Inflammatory macrophage (primary cell): ENCODE measurements at regions not wholly inside any gene's neighbourhood (a gene's known extent, or its start where the extent isn't known, plus 50 kb on each side); places are given as distances from the start of the nearest gene placed in this dataset.
"Not testable (repeated sequence)": the region's sequence is repeated elsewhere in the genome, so short reads cannot be mapped to it uniquely, and the experiment has no call there.

ENCODE experiments used
- DNase-seq, 2 donors: peaks; one replicate each; pipeline ENCODE4 v3.0.0-alpha.2; 2020 to 2022

DNA sequence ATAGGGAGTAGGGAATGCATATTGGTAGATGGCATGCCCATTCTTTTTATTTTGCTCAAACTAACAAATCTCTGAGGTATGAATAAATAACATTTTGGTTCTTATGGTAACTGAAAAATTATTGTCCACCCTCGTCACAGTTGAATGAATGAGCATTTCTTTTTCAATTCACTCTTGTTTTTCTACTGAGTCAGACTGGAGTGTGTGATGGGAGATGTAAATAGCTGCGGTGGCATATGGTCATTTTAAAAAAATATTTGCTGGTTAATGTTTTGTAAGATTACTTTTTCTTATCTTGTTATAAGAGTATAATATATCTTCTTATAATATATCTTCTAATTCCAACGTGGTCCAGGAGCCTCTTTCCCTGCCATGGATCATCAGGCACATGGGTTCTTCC is 586.5 kb downstream of the SLITRK5 start:
- no peak for DNase-seq

GRCh38 chr13:88263808-88264207 is 592.6 kb downstream of the SLITRK5 start:
- no peak for DNase-seq

GRCh38 chr13:88281841-88282240 is 610.7 kb downstream of the SLITRK5 start:
- no peak for DNase-seq

DNA sequence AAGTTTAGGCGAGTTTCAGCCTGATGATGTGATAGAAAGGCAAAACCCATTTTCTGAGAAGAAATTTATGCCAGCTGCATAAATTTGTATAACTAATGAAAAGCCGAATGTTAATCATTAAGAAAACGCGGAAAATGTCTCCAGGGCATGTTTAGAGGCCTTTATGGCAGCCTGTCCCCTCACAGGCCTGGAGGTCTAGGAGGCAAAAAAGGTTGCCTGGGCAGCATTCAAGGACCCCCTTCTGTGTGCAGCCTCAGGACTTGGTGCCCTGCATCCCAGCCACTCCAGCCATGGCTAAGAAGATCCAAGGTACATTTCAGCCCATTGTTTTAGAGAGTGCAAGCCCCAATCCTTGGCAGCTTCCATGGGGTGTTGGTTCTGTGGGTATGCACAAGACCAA is 614.2 kb downstream of the SLITRK5 start:
- no peak for DNase-seq

DNA sequence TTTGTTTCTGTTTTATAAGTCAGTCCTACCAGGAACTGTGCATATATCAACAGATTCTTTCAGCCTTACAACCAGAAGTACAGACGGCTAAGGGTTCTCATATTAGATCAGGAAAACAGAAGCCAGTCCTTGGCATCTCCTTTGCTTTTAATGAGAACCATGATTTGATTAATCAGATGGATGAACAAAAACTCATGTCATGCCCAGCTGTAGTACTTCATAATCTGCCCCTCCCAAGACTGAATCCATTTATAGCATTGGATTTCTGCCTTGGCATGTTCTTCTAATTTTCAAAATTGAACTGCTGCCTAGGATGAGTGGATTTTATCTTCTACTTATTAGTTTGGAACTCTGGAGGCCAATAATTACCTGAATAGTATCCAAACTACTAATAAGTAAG is 617.2 kb downstream of the SLITRK5 start:
- no peak for DNase-seq

- DNase-seq = not testable (repeated sequence)
These were observed 620.6 kb downstream of the SLITRK5 start for GRCh38 chr13:88291731-88292130.

GRCh38 chr13:88294368-88294767 is 623.2 kb downstream of the SLITRK5 start:
- DNase-seq = no peak

- DNase-seq = no peak
These were observed 632.0 kb downstream of the SLITRK5 start for GRCh38 chr13:88303157-88303556.

DNA sequence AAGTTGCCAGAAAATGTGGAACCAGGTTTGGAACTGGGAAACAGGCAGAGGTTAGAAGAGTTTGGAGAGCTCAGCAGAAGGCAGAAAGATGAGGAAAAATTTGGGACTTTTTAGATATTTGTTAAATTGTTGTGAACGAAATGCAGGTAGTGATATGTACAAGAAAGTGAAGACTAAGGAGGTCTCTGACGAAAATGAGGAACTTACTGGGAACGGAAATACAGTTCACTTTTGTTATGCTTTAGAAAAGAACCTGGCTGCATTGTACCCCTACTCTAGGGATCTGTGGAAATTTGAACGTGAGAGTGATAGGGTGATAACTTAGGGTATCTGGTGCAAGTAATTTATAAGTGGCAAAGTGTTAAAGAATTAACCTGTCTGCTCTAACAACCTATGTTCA is 632.4 kb downstream of the SLITRK5 start:
- no peak for DNase-seq

DNA sequence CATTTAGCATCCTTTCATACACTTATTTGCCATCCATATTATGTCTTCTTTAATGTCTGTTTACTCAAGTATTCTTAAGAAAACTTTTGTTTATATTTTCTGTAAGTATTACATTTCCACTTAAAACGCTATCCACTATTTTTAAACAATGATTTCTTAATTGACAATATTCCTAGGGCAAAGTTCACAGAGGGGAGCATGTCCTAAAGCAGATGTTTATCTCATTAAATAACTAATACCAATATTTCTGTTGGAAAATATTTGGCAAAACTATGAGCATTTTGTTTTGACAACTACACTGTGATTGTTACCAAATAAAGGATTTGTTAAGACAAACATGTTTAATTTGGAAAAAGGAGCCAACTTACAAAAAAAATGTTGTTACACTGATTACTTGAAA is 643.3 kb downstream of the SLITRK5 start:
- no peak for DNase-seq

- DNase-seq = no peak
These were observed 657.9 kb downstream of the SLITRK5 start for GRCh38 chr13:88329066-88329465.

DNA sequence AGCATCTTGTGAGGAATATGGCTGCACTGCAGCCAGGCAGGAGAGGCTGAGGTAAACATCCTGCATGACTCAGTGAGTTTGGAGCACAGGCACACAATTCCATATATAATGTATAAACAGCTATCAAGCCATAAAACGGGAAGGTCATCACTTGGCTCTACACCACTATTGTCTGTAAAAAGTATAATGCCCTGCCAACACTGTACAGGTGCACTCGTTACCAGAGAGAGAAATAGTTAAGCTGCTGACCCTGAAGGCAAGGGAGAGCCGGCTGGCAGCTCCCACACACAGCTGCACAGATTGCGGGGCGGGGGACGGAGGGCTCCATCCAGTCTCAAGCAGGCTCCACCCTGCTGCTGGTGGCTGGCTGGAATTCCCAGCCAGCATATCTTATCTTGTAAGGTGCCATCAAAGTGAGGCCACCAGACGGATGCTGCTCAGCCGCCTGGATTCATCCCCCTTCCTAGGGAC is 668.1 kb downstream of the SLITRK5 start:
- no peak for DNase-seq

GRCh38 chr13:88345171-88345847 is 674.1 kb downstream of the SLITRK5 start:
- DNase-seq = no peak

DNA sequence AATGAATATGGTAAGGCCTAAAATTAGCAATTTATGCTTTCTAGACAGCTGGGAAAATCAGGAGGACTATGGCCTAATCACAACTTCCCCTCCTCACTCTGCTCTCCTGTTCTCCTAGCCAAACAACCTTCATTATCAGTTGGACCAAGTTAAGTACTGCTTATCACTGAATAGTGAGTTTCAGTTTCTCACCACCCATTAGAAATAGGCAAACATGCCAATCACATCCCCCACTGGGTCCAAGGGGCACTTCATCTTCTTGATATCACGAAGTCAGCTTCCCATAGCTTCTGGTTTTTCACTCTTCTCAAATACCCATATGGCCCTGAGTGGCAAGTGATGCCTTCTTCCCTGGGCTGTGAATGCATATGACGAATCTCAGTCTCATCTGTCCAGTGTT is 689.6 kb downstream of the SLITRK5 start:
- DNase-seq = no peak

DNA sequence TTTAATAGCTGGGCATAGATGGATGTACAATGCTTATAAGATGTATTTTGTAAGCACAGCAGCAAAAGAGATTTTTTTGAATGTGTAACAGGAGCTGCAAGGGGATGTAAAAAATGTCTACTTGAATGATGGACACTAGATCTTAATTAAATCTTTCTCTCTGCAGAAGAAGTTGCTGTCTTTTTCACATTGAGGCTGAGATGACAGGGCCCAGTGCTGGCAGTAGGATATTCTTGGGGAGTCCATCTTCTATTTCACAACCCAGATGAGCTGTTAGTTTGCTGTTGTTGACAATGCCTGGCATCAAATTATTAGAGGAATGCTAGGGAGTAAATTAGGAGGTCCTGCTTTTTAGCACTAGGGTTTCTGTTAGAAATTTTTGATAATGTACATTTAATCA is 698.7 kb downstream of the SLITRK5 start:
- no peak for DNase-seq

GRCh38 chr13:88376760-88377388 is 705.7 kb downstream of the SLITRK5 start:
- no peak for DNase-seq

- no peak for DNase-seq
These were observed 706.7 kb downstream of the SLITRK5 start for GRCh38 chr13:88377852-88378251.

DNA sequence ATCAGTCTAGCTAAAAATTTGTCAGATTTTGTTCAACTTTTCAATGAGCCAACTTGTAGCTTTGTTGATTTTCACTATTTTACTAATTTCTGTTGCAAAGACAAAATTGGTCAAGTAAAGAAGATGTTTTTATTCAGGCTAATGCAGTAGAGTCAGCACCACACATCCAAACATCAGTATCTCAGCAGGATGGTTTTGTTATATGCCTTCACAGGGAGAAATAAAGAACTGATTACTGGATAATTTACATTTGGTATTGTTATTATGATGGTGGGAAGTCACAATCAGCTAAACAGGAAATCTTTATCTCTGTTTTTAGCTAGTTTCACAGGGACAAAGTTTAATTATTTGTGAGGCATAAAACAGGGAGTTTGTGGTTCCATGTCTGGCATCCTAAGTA is 713.4 kb downstream of the SLITRK5 start:
- DNase-seq = no peak

- no peak for DNase-seq
These were observed 724.6 kb downstream of the SLITRK5 start for GRCh38 chr13:88395804-88396203.

GRCh38 chr13:88411696-88412095 is 740.5 kb downstream of the SLITRK5 start:
- no peak for DNase-seq

DNA sequence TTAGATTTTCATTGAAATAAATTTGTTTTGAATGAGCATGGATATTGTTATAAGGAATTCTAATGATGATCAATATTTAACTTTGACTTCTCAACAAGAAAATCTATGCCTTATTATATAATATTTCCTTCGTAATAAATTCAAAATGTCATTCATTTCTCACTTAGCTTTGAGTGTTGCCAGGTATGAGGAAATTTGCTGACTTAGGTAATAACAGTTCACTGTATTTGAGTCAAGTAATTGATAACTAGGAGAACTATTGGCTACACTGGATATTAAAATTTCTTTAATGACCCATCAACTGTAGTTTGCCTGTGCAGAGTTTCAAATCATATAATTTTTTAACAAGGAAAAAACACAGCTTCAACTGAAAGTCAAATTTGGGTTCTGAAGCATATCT is 746.6 kb downstream of the SLITRK5 start:
- DNase-seq = no peak

GRCh38 chr13:88424463-88424862 is 753.3 kb downstream of the SLITRK5 start:
- no peak for DNase-seq

DNA sequence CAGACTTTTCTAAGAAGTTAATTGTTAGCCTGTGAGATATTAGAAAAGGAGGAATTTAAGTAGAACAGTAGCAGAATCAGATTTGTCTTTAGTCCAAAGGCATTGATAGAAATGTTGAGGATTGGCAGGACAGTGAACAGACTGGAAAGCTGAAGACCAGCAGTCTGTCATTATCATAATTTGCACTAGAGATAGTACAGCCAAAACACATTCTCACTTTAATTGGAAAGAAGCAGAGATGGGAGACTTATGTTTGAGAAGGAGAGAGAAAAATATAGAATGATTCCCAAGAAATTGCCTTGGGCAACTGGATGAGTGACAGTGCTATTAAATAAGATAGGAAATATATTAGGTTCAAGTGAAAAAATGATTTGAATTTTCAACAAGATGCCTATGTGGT is 755.5 kb downstream of the SLITRK5 start:
- DNase-seq = no peak

- no peak for DNase-seq
These were observed 758.7 kb downstream of the SLITRK5 start for GRCh38 chr13:88429862-88430261.

DNA sequence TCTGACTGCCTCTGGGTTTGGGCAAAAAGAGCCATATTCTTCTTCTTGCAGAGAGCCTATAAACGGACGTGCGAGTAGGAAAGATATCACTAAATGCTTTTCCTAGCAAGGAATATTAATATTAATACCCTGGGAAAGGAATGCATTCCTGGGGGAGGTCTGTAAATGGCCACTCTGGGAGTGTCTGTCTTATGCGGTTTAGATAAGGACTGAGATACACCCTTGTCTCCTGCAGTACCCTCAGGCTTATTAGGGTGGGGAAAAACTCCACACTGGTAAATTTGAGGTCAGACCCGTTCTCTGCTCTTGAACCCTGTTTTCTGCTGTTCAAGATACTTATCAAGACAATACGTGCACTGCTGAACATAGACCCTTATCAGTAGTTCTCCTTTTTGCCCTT is 763.8 kb downstream of the SLITRK5 start:
- no peak for DNase-seq
